ENCODE measurements at regions not wholly inside any gene's neighbourhood (a gene's known extent, or its start where the extent isn't known, plus 50 kb on each side); places are given as distances from the start of the nearest gene placed in this dataset.

DNA sequence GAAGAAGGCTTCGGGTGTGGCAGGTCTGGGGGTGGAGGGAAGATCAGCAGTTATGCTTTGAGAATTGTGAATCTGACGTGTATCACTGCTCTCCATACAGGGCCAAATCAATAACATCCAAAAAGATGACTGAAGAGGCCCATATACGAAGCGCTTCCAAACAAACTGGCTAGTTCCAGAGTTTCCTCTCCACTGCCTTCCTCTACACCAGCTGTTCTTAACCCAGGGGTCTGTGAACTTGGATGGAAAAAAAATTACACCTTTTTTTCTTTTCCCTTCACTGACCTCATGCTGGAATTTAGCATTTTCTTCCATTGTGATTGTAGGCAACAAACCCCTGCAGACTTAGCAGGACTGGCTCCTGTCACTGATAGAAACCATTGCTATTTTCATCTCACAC, 77.1 kb upstream of the NBL1 start (continued):
- TF ChIP-seq, protein P1, sequence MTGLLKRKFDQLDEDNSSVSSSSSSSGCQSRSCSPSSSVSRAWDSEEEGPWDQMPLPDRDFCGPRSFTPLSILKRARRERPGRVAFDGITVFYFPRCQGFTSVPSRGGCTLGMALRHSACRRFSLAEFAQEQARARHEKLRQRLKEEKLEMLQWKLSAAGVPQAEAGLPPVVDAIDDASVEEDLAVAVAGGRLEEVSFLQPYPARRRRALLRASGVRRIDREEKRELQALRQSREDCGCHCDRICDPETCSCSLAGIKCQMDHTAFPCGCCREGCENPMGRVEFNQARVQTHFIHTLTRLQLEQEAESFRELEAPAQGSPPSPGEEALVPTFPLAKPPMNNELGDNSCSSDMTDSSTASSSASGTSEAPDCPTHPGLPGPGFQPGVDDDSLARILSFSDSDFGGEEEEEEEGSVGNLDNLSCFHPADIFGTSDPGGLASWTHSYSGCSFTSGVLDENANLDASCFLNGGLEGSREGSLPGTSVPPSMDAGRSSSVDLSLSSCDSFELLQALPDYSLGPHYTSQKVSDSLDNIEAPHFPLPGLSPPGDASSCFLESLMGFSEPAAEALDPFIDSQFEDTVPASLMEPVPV (CRISPR knock-in tag; IDR thresholded peaks at IDR 0.05), result no peak
- TF ChIP-seq, protein P2, sequence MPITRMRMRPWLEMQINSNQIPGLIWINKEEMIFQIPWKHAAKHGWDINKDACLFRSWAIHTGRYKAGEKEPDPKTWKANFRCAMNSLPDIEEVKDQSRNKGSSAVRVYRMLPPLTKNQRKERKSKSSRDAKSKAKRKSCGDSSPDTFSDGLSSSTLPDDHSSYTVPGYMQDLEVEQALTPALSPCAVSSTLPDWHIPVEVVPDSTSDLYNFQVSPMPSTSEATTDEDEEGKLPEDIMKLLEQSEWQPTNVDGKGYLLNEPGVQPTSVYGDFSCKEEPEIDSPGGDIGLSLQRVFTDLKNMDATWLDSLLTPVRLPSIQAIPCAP (CRISPR knock-in tag; IDR thresholded peaks at IDR 0.05; ENCODE audit: low read depth), result no peak
- TF ChIP-seq CC2D1A (CRISPR knock-in tag; IDR thresholded peaks at IDR 0.05), result no peak

DNA sequence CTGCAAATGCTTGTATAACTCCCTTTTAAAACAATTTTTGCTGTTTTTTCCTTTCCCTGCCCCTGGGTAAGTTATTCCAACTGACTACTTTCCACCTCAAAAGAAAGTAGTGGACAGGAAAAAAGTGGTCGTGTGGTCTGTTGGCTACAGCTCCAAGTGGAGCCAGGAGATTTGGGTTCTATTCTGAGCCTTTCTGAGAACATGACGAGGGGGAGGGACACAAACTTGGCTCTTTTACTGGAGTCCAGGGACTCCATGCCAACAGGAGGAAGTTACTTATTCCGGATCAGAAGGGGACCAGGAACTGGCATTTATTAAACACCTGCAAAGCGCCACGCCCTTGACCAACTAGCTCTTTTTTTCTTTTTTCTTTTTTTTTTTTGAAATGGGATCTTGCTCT, 79.0 kb upstream of the CAPZB start:
- Histone ChIP-seq H3K4me1 (ENCODE audit: insufficient read depth, low read length) (no peaks in the 10 kb centered on the region), H3K9me3 (ENCODE audit: low read length) (no peaks in the 10 kb centered on the region), H4K20me1 (ENCODE audit: insufficient read depth, low read length) (no peaks in the 10 kb centered on the region), H3K79me2 (ENCODE audit: insufficient read depth, low read length) (no peaks in the 10 kb centered on the region), H3K27me3 (ENCODE audit: control insufficient read depth in 1 of 2, insufficient read depth in 2 of 2, low read length in 2 of 2) (peaks cover 1 to 23% of the 10 kb centered on the region in 2 experiments; a peak in 4 of 5 replicates), H3K4me3 (replicated peaks in 1 of 3; ENCODE audit: insufficient read depth in 1 of 3, low read depth in 2 of 3, low read length in 3 of 3) (no peak overlapping the region), H3K9ac (ENCODE audit: insufficient read depth, low read depth, low read length) (no peak overlapping the region), H2AFZ (ENCODE audit: low read length) (no peak overlapping the region), H3K4me2 (ENCODE audit: low read depth, low read length) (no peak overlapping the region), H3K36me3 (replicated peaks in 1 of 2; ENCODE audit: control insufficient read depth in 1 of 2, insufficient read depth in 2 of 2, low read length in 2 of 2) (no peaks in the 10 kb centered on the region), H3K27ac (ENCODE audit: extremely low read length, insufficient read depth, low read length) (no peak overlapping the region)
- no peak for FAIRE-seq
- POLR2A ChIA-PET, result no interaction called here
- CTCF ChIA-PET (ENCODE audit: low intra/inter-chr PET ratio, low total read pairs), result no interaction called here
- no peak for ATAC-seq
- WGBS (ENCODE audit: low lambda C conversion rate), result 45% methylated on average over 5 of the region's 5 CpGs
- BruUV-seq (replicated peaks), result no TSS peak
- intact Hi-C loops (cut with micrococcal nuclease; ENCODE audit: unreplicated experiment) (no loop called here), in situ Hi-C loops (cut with HindIII; ENCODE audit: extremely low pct_ligation_motif_present, low pct_unique_long_range_greater_than_20kb) (no loop called here)
- DNase-seq (ENCODE audit: low spot score), result no peak
- TF ChIP-seq, protein P3, sequence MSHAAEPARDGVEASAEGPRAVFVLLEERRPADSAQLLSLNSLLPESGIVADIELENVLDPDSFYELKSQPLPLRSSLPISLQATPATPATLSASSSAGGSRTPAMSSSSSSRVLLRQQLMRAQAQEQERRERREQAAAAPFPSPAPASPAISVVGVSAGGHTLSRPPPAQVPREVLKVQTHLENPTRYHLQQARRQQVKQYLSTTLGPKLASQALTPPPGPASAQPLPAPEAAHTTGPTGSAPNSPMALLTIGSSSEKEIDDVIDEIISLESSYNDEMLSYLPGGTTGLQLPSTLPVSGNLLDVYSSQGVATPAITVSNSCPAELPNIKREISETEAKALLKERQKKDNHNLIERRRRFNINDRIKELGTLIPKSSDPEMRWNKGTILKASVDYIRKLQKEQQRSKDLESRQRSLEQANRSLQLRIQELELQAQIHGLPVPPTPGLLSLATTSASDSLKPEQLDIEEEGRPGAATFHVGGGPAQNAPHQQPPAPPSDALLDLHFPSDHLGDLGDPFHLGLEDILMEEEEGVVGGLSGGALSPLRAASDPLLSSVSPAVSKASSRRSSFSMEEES (CRISPR knock-in tag; IDR thresholded peaks at IDR 0.05), result no peak
- TF ChIP-seq NAIF1 (CRISPR knock-in tag; IDR thresholded peaks at IDR 0.05; ENCODE audit: borderline replicate concordance) (no peak), PHF8 (CRISPR knock-in tag; IDR thresholded peaks at IDR 0.05) (no peak), ZNF253 (CRISPR knock-in tag; IDR thresholded peaks at IDR 0.05; ENCODE audit: borderline replicate concordance) (no peak), HNRNPUL1 (IDR thresholded peaks at IDR 0.05; ENCODE audit: low read depth, low read length) (no peak), MYC (CRISPR knock-in tag; IDR thresholded peaks at IDR 0.05; ENCODE audit: borderline replicate concordance) (no peak), PCBP1 (IDR thresholded peaks at IDR 0.05; ENCODE audit: borderline replicate concordance, low read depth, low read length) (no peak)
- TF ChIP-seq, protein P4, sequence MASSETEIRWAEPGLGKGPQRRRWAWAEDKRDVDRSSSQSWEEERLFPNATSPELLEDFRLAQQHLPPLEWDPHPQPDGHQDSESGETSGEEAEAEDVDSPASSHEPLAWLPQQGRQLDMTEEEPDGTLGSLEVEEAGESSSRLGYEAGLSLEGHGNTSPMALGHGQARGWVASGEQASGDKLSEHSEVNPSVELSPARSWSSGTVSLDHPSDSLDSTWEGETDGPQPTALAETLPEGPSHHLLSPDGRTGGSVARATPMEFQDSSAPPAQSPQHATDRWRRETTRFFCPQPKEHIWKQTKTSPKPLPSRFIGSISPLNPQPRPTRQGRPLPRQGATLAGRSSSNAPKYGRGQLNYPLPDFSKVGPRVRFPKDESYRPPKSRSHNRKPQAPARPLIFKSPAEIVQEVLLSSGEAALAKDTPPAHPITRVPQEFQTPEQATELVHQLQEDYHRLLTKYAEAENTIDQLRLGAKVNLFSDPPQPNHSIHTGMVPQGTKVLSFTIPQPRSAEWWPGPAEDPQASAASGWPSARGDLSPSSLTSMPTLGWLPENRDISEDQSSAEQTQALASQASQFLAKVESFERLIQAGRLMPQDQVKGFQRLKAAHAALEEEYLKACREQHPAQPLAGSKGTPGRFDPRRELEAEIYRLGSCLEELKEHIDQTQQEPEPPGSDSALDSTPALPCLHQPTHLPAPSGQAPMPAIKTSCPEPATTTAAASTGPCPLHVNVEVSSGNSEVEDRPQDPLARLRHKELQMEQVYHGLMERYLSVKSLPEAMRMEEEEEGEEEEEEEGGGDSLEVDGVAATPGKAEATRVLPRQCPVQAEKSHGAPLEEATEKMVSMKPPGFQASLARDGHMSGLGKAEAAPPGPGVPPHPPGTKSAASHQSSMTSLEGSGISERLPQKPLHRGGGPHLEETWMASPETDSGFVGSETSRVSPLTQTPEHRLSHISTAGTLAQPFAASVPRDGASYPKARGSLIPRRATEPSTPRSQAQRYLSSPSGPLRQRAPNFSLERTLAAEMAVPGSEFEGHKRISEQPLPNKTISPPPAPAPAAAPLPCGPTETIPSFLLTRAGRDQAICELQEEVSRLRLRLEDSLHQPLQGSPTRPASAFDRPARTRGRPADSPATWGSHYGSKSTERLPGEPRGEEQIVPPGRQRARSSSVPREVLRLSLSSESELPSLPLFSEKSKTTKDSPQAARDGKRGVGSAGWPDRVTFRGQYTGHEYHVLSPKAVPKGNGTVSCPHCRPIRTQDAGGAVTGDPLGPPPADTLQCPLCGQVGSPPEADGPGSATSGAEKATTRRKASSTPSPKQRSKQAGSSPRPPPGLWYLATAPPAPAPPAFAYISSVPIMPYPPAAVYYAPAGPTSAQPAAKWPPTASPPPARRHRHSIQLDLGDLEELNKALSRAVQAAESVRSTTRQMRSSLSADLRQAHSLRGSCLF (CRISPR knock-in tag; IDR thresholded peaks at IDR 0.05; ENCODE audit: borderline replicate concordance), result no peak
- TF ChIP-seq, protein P5, sequence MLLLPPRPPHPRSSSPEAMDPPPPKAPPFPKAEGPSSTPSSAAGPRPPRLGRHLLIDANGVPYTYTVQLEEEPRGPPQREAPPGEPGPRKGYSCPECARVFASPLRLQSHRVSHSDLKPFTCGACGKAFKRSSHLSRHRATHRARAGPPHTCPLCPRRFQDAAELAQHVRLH (CRISPR knock-in tag; IDR thresholded peaks at IDR 0.05; ENCODE audit: borderline replicate concordance, low read depth), result no peak
- TF ChIP-seq, protein P6, sequence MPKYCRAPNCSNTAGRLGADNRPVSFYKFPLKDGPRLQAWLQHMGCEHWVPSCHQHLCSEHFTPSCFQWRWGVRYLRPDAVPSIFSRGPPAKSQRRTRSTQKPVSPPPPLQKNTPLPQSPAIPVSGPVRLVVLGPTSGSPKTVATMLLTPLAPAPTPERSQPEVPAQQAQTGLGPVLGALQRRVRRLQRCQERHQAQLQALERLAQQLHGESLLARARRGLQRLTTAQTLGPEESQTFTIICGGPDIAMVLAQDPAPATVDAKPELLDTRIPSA (CRISPR knock-in tag; IDR thresholded peaks at IDR 0.05; ENCODE audit: borderline replicate concordance), result no peak
